CD8-positive, alpha-beta memory T cell (primary cell): ENCODE measurements at regions not wholly inside any gene's neighbourhood (a gene's known extent, or its start where the extent isn't known, plus 50 kb on each side); places are given as distances from the start of the nearest gene placed in this dataset.

ENCODE experiments used
- CTCF ChIA-PET: fragments of 350-600 bp; sonication (Branson Sonifier 250); formaldehyde crosslinking; loops from one replicate; lab custom pipeline; 2021; ENCODE audit warnings: antibody characterized with exemption; lab: Charles Lee
- POLR2A ChIA-PET: fragments of 350-600 bp; sonication (Branson Sonifier 250); formaldehyde crosslinking; loops from one replicate; lab custom pipeline; 2021; ENCODE audit warnings: antibody characterized with exemption; lab: Charles Lee
- DNase-seq, 5 donors: peaks; one replicate each; pipeline versions ENCODE4 v3.0.0 to v3.0.0-alpha.2; 2020 to 2022; ENCODE audit warnings: mixed read lengths in 1 of 5
- H3K27ac ChIP-seq: one replicate; pipeline ENCODE4 v1.7.0; 2013; ENCODE audit warnings: low read depth, mild to moderate bottlenecking, low read length, moderate library complexity
- H3K27me3 ChIP-seq: 2 replicates; pipeline ENCODE4 v1.7.0; 2013; ENCODE audit warnings: low read length, mild to moderate bottlenecking; ENCODE audit not compliant: insufficient read depth, poor library complexity, severe bottlenecking
- H3K36me3 ChIP-seq: 2 replicates; pipeline ENCODE4 v1.7.0; 2013; ENCODE audit warnings: mild to moderate bottlenecking, low read length, moderate library complexity; ENCODE audit not compliant: insufficient read depth
- H3K4me1 ChIP-seq: 2 replicates; pipeline ENCODE4 v1.7.0; 2013; ENCODE audit warnings: mild to moderate bottlenecking, low read length, moderate library complexity; ENCODE audit not compliant: insufficient read depth
- H3K4me3 ChIP-seq: 2 replicates; pipeline ENCODE4 v1.7.0; 2013; ENCODE audit warnings: mild to moderate bottlenecking, low read length
- H3K9me3 ChIP-seq: 2 replicates; pipeline ENCODE4 v1.7.0; 2013; ENCODE audit warnings: mild to moderate bottlenecking, low read length
- H3K27ac Mint-ChIP-seq, 8 donors: one replicate each; pipeline ENCODE4 v1.8.0; 2020 to 2021; ENCODE audit warnings: mixed read lengths in 8 of 8, mild to moderate bottlenecking in 6 of 8, inconsistent platforms in 3 of 8, moderate library complexity in 3 of 8
- H3K27me3 Mint-ChIP-seq, 2 donors: one replicate each; pipeline ENCODE4 v1.8.0; 2020 to 2021; ENCODE audit warnings: mixed read lengths in 2 of 2, mild to moderate bottlenecking in 1 of 2, moderate library complexity in 1 of 2
- H3K36me3 Mint-ChIP-seq, 3 donors: one replicate each; pipeline ENCODE4 v1.8.0; 2020 to 2021; ENCODE audit warnings: mixed read lengths in 3 of 3, inconsistent platforms in 1 of 3, mild to moderate bottlenecking in 1 of 3
- H3K4me1 Mint-ChIP-seq, 3 donors: one replicate each; pipeline ENCODE4 v1.8.0; 2020 to 2021; ENCODE audit warnings: mixed read lengths in 3 of 3, inconsistent platforms in 1 of 3, mild to moderate bottlenecking in 1 of 3
- H3K4me3 Mint-ChIP-seq, 7 donors: one replicate each; pipeline ENCODE4 v1.8.0; 2020 to 2021; ENCODE audit warnings: mixed read lengths in 7 of 7, mild to moderate bottlenecking in 6 of 7, moderate library complexity in 4 of 7, inconsistent platforms in 2 of 7
- H3K9me3 Mint-ChIP-seq, 5 donors: one replicate each; pipeline ENCODE4 v1.8.0; 2020 to 2022; ENCODE audit warnings: mixed read lengths in 5 of 5, mild to moderate bottlenecking in 3 of 5, moderate library complexity in 2 of 5, inconsistent platforms in 1 of 5

GRCh38 chr12:53842686-53843085 lies 90.9 kb upstream of the CISTR start:
- POLR2A ChIA-PET, result no interaction called here
- no peak overlapping the region for H3K27ac ChIP-seq
- Mint-ChIP-seq H3K27ac (no peak overlapping the region), H3K9me3 (no peaks in the 10 kb centered on the region), H3K4me1 (no peaks in the 10 kb centered on the region), H3K36me3 (no peaks in the 10 kb centered on the region), H3K4me3 (no peak overlapping the region), H3K27me3 (peaks cover 26 to 80% of the 10 kb centered on the region in 2 donors)
- peaks cover 23% of the 10 kb centered on the region for H3K27me3 ChIP-seq
- H3K36me3 ChIP-seq, result no peaks in the 10 kb centered on the region
- no peak overlapping the region for H3K4me3 ChIP-seq
- no peak for DNase-seq
- H3K9me3 ChIP-seq, result no peaks in the 10 kb centered on the region
- no peaks in the 10 kb centered on the region for H3K4me1 ChIP-seq
- CTCF ChIA-PET, result no interaction called here

DNA sequence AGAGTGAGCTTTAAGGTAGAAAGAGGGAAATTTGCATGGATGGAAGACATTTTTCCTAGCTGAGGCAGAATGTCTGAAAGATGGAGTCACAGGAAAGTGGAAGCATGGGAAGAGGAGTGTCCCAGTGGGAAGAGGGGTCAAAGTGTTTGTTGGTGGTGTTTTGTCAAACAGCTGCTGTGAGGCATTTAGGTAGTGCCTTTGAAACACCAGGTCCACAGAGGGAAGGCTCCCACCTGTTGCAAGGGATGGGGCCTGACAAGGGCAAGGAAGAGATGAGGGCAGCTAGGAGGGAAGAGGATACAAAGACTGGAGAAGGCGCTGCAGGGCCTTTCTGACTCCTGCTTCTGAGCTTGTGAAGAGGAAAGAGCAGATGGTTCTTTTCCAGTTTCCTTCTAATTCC lies 91.8 kb upstream of the CISTR start:
- Histone ChIP-seq H3K4me3 (no peak overlapping the region), H3K36me3 (no peaks in the 10 kb centered on the region), H3K4me1 (no peaks in the 10 kb centered on the region), H3K27ac (no peak overlapping the region), H3K9me3 (no peaks in the 10 kb centered on the region), H3K27me3 (peaks cover 23% of the 10 kb centered on the region)
- no peak for DNase-seq
- no peak overlapping the region for H3K27ac Mint-ChIP-seq
- no peaks in the 10 kb centered on the region for H3K36me3 Mint-ChIP-seq
- no peaks in the 10 kb centered on the region for H3K9me3 Mint-ChIP-seq
- no peaks in the 10 kb centered on the region for H3K4me1 Mint-ChIP-seq
- no peak overlapping the region for H3K4me3 Mint-ChIP-seq
- H3K27me3 Mint-ChIP-seq, result peaks cover 27 to 84% of the 10 kb centered on the region in 2 donors
- CTCF ChIA-PET, result no interaction called here
- POLR2A ChIA-PET, result no interaction called here

- Histone ChIP-seq H3K36me3 (no peaks in the 10 kb centered on the region), H3K27me3 (peaks cover 23% of the 10 kb centered on the region), H3K4me3 (no peak overlapping the region), H3K9me3 (no peaks in the 10 kb centered on the region), H3K27ac (no peak overlapping the region), H3K4me1 (no peaks in the 10 kb centered on the region)
- Mint-ChIP-seq H3K27me3 (peaks cover 35 to 81% of the 10 kb centered on the region in 2 donors), H3K4me1 (no peaks in the 10 kb centered on the region), H3K27ac (no peak overlapping the region), H3K4me3 (no peak overlapping the region), H3K9me3 (no peaks in the 10 kb centered on the region), H3K36me3 (no peaks in the 10 kb centered on the region)
- ChIA-PET POLR2A (no interaction called here), CTCF (no interaction called here)
- DNase-seq, result no peak
These were observed 93.4 kb upstream of the HOXC13 start for GRCh38 chr12:53844994-53845844.

DNA sequence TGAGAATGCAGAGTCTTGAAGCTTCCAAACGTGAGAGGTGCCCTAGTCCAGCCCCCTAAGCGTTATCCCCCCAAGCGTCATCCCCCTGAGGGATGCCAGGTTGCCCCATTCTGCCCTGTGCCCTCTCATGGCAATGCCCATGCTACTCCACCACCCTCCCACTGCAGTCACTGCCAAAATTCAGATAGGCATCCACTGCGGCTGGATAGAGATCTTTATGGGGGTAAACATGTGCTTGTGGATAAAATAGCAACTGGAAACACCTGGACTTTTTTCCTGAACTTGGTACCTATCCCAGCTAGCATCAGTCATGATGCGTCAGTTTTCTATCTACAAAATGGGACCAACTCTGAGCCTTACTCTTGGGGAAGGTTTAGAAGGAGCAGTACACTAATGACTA lies 92.7 kb upstream of the HOXC13 start:
- no peaks in the 10 kb centered on the region for H3K9me3 Mint-ChIP-seq
- H3K4me1 ChIP-seq, result no peaks in the 10 kb centered on the region
- CTCF ChIA-PET, result no interaction called here
- H3K9me3 ChIP-seq, result no peaks in the 10 kb centered on the region
- POLR2A ChIA-PET, result no interaction called here
- no peak overlapping the region for H3K27ac ChIP-seq
- no peak overlapping the region for H3K4me3 ChIP-seq
- no peak overlapping the region for H3K4me3 Mint-ChIP-seq
- H3K27ac Mint-ChIP-seq, result no peak overlapping the region
- no peaks in the 10 kb centered on the region for H3K4me1 Mint-ChIP-seq
- no peak for DNase-seq
- H3K36me3 Mint-ChIP-seq, result no peaks in the 10 kb centered on the region
- no peaks in the 10 kb centered on the region for H3K36me3 ChIP-seq
- H3K27me3 ChIP-seq, result peaks cover 18% of the 10 kb centered on the region
- H3K27me3 Mint-ChIP-seq, result peaks cover 32 to 80% of the 10 kb centered on the region in 2 donors

DNA sequence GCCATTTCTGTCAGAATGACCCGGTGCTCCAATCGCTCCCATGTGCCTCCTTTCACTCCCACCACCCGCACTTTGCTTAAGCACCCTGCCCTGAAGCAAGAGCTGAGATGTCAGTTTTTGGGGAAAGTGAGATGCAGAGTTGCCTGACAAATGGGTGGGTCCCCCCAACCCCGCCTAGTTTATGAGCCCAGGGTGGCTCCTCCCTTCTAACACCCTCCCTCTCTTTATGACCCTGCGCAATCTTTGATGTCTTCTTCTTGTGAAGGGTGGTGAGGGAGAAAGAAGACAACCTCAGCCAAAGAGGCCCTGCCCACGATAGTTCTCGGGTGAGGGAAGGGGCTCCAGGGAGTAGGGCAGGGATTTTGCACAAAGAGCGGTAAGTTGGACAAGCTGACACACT lies 89.5 kb upstream of the HOXC13 start:
- H3K9me3 ChIP-seq, result no peaks in the 10 kb centered on the region
- CTCF ChIA-PET, result no interaction called here
- no peaks in the 10 kb centered on the region for H3K36me3 ChIP-seq
- no peaks in the 10 kb centered on the region for H3K4me1 Mint-ChIP-seq
- POLR2A ChIA-PET, result no interaction called here
- no peak overlapping the region for H3K4me3 Mint-ChIP-seq
- no peak overlapping the region for H3K27ac Mint-ChIP-seq
- no peak overlapping the region for H3K27ac ChIP-seq
- no peaks in the 10 kb centered on the region for H3K36me3 Mint-ChIP-seq
- H3K27me3 Mint-ChIP-seq, result peaks cover 20 to 79% of the 10 kb centered on the region in 2 donors
- no peak for DNase-seq
- no peaks in the 10 kb centered on the region for H3K9me3 Mint-ChIP-seq
- peaks cover 6% of the 10 kb centered on the region for H3K27me3 ChIP-seq
- no peak overlapping the region for H3K4me3 ChIP-seq
- H3K4me1 ChIP-seq, result no peaks in the 10 kb centered on the region

DNA sequence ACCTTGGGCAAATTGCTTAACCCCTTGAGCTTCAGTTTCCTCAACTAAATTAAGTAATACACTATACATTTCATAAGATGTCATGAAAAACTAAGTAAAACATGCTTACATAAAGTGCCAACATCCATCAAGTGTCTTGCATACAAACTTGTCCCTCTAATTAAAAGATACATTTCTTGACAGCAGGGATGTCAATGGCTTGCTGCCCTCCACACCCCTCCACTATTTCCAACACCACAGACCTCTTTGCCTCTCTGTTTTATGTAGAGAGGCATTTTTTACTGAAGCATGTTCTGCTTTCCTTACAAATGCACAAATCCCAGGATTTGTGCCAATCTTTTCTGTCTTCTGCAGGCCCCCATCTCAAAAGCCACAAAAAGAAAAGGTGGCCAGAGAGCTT lies 89.0 kb upstream of the HOXC13 start:
- no peaks in the 10 kb centered on the region for H3K4me1 ChIP-seq
- no peak overlapping the region for H3K4me3 ChIP-seq
- no peak overlapping the region for H3K27ac Mint-ChIP-seq
- no peak overlapping the region for H3K4me3 Mint-ChIP-seq
- no peaks in the 10 kb centered on the region for H3K9me3 Mint-ChIP-seq
- no peaks in the 10 kb centered on the region for H3K36me3 Mint-ChIP-seq
- peaks cover 7% of the 10 kb centered on the region for H3K27me3 ChIP-seq
- CTCF ChIA-PET, result no interaction called here
- no peak overlapping the region for H3K27ac ChIP-seq
- POLR2A ChIA-PET, result no interaction called here
- H3K36me3 ChIP-seq, result no peaks in the 10 kb centered on the region
- DNase-seq, result no peak
- peaks cover 17 to 81% of the 10 kb centered on the region in 2 donors for H3K27me3 Mint-ChIP-seq
- no peaks in the 10 kb centered on the region for H3K4me1 Mint-ChIP-seq
- H3K9me3 ChIP-seq, result no peaks in the 10 kb centered on the region

GRCh38 chr12:53852061-53852460 lies 86.6 kb upstream of the HOXC13 start:
- H3K27me3 Mint-ChIP-seq, result peaks cover 16 to 74% of the 10 kb centered on the region in 2 donors

GRCh38 chr12:53852992-53853391 lies 85.6 kb upstream of the HOXC13 start:
- Mint-ChIP-seq H3K27ac (no peak overlapping the region), H3K4me3 (no peak overlapping the region), H3K9me3 (no peaks in the 10 kb centered on the region), H3K4me1 (no peaks in the 10 kb centered on the region), H3K36me3 (no peaks in the 10 kb centered on the region), H3K27me3 (peaks cover 16 to 69% of the 10 kb centered on the region in 2 donors)
- no peak for DNase-seq
- H3K4me3 ChIP-seq, result no peak overlapping the region
- no peaks in the 10 kb centered on the region for H3K4me1 ChIP-seq
- H3K36me3 ChIP-seq, result no peaks in the 10 kb centered on the region
- no peak overlapping the region for H3K27ac ChIP-seq
- H3K27me3 ChIP-seq, result peaks cover 8% of the 10 kb centered on the region
- H3K9me3 ChIP-seq, result no peaks in the 10 kb centered on the region
- ChIA-PET POLR2A (no interaction called here), CTCF (no interaction called here)

More at GRCh38 chr12:53852061-53852460, 86.6 kb upstream of the HOXC13 start:
- ChIA-PET POLR2A (no interaction called here), CTCF (no interaction called here)
- no peak overlapping the region for H3K4me3 ChIP-seq
- DNase-seq, result no peak
- H3K9me3 ChIP-seq, result no peaks in the 10 kb centered on the region
- H3K27ac ChIP-seq, result no peak overlapping the region
- no peaks in the 10 kb centered on the region for H3K36me3 ChIP-seq
- Mint-ChIP-seq H3K27ac (no peak overlapping the region), H3K4me1 (no peaks in the 10 kb centered on the region), H3K36me3 (no peaks in the 10 kb centered on the region), H3K4me3 (no peak overlapping the region), H3K9me3 (no peaks in the 10 kb centered on the region)
- peaks cover 8% of the 10 kb centered on the region for H3K27me3 ChIP-seq
- H3K4me1 ChIP-seq, result no peaks in the 10 kb centered on the region
